ENCODE measurements at regions not wholly inside any gene's neighbourhood (a gene's known extent, or its start where the extent isn't known, plus 50 kb on each side); places are given as distances from the start of the nearest gene placed in this dataset.

GRCh38 chr7:46352004-46352954 is 431.2 kb upstream of the IGFBP3 start:
- DNase-seq (ENCODE audit: low read depth in 2 of 3, low spot score in 1 of 3): no peak

GRCh38 chr7:46349490-46349889 is 428.4 kb upstream of the IGFBP3 start:
- DNase-seq (ENCODE audit: low read depth in 2 of 3, low spot score in 1 of 3): no peak

GRCh38 chr7:46344533-46344932 is 423.5 kb upstream of the IGFBP3 start:
- DNase-seq (ENCODE audit: low read depth in 2 of 3, low spot score in 1 of 3): no peak

GRCh38 chr7:46343802-46344201 is 422.7 kb upstream of the IGFBP3 start:
- no peak for DNase-seq (ENCODE audit: low read depth in 2 of 3, low spot score in 1 of 3)

GRCh38 chr7:46322937-46323336 is 401.9 kb upstream of the IGFBP3 start:
- no peak for DNase-seq (ENCODE audit: low read depth in 2 of 3, low spot score in 1 of 3)

GRCh38 chr7:46321556-46322205 is 400.6 kb upstream of the IGFBP3 start:
- DNase-seq (ENCODE audit: low read depth in 2 of 3, low spot score in 1 of 3): no peak

GRCh38 chr7:46320956-46321355 is 399.9 kb upstream of the IGFBP3 start:
- no peak for DNase-seq (ENCODE audit: low read depth in 2 of 3, low spot score in 1 of 3)

GRCh38 chr7:46319841-46320240 is 398.8 kb upstream of the IGFBP3 start:
- DNase-seq (ENCODE audit: low read depth in 2 of 3, low spot score in 1 of 3): no peak

GRCh38 chr7:46318276-46318675 is 397.2 kb upstream of the IGFBP3 start:
- no peak for DNase-seq (ENCODE audit: low read depth in 2 of 3, low spot score in 1 of 3)

GRCh38 chr7:46317256-46317655 is 396.2 kb upstream of the IGFBP3 start:
- no peak for DNase-seq (ENCODE audit: low read depth in 2 of 3, low spot score in 1 of 3)

- no peak for DNase-seq (ENCODE audit: low read depth in 2 of 3, low spot score in 1 of 3)
Measured at GRCh38 chr7:46315891-46316290, 394.8 kb upstream of the IGFBP3 start.

- DNase-seq (ENCODE audit: low read depth in 2 of 3, low spot score in 1 of 3): no peak
Measured at GRCh38 chr7:46301677-46302076, 380.6 kb upstream of the IGFBP3 start.

- no peak for DNase-seq (ENCODE audit: low read depth in 2 of 3, low spot score in 1 of 3)
Measured at GRCh38 chr7:46297515-46297914, 376.4 kb upstream of the IGFBP3 start.

- no peak for DNase-seq (ENCODE audit: low read depth in 2 of 3, low spot score in 1 of 3)
Measured at GRCh38 chr7:46296526-46296925, 375.5 kb upstream of the IGFBP3 start.

- DNase-seq (ENCODE audit: low read depth in 2 of 3, low spot score in 1 of 3): no peak
Measured at GRCh38 chr7:46294381-46294780, 373.3 kb upstream of the IGFBP3 start.

GRCh38 chr7:46292741-46293140 is 371.7 kb upstream of the IGFBP3 start:
- DNase-seq (ENCODE audit: low read depth in 2 of 3, low spot score in 1 of 3): no peak

GRCh38 chr7:46291601-46292150 is 370.6 kb upstream of the IGFBP3 start:
- no peak for DNase-seq (ENCODE audit: low read depth in 2 of 3, low spot score in 1 of 3)

GRCh38 chr7:46291050-46291438 is 370.0 kb upstream of the IGFBP3 start:
- no peak for DNase-seq (ENCODE audit: low read depth in 2 of 3, low spot score in 1 of 3)

GRCh38 chr7:46290374-46291049 is 369.4 kb upstream of the IGFBP3 start:
- no peak for DNase-seq (ENCODE audit: low read depth in 2 of 3, low spot score in 1 of 3)

GRCh38 chr7:46288861-46289260 is 367.8 kb upstream of the IGFBP3 start:
- no peak for DNase-seq (ENCODE audit: low read depth in 2 of 3, low spot score in 1 of 3)

- no peak for DNase-seq (ENCODE audit: low read depth in 2 of 3, low spot score in 1 of 3)
Measured at GRCh38 chr7:46288010-46288409, 366.9 kb upstream of the IGFBP3 start.

- no peak for DNase-seq (ENCODE audit: low read depth in 2 of 3, low spot score in 1 of 3)
Measured at GRCh38 chr7:46286957-46287356, 365.9 kb upstream of the IGFBP3 start.
